OCI-LY7 (cell line): ENCODE measurements at regions not wholly inside any gene's neighbourhood (a gene's known extent, or its start where the extent isn't known, plus 50 kb on each side); places are given as distances from the start of the nearest gene placed in this dataset.

Source experiments
- BruUV-seq: library from RNA; stranded (reverse); fragments of 400-500 nt; replicated peaks from 2 replicates; lab custom pipeline; 2021; lab: Mats Ljungman, UMichigan
- CTCF ChIA-PET: fragments of 300-600 bp; sonication (Branson Sonifier 250); formaldehyde crosslinking; loops from one replicate; lab custom pipeline; 2022; ENCODE audit warnings: antibody characterized with exemption; ENCODE audit not compliant: unreplicated experiment; lab: Charles Lee
- POLR2A ChIA-PET: fragments of 300-600 bp; sonication (Branson Sonifier 250); formaldehyde crosslinking; loops from one replicate; lab custom pipeline; 2022; ENCODE audit warnings: antibody characterized with exemption; lab: Charles Lee
- DNase-seq: peaks from one replicate; pipeline ENCODE4 v3.0.0-alpha.2; 2015; ENCODE audit warnings: low spot score
- H2AFZ ChIP-seq: fragments of 200-600 bp; sonication (generic), shearing (Covaris generic); 2 replicates; pipeline ENCODE4 v1.6.1; 2014; ENCODE audit warnings: mild to moderate bottlenecking, antibody characterized with exemption, low read length, moderate library complexity
- H3K27ac ChIP-seq: fragments of 200-600 bp; sonication (generic); 2 replicates; pipeline ENCODE4 v1.5.1; 2014; ENCODE audit warnings: mixed run types, low read depth, mild to moderate bottlenecking, moderate library complexity, low read length, inconsistent platforms; ENCODE audit not compliant: poor library complexity, severe bottlenecking
- H3K36me3 ChIP-seq: fragments of 200-600 bp; sonication (generic); 2 replicates; pipeline ENCODE4 v1.6.1; 2014; ENCODE audit warnings: mild to moderate bottlenecking, antibody characterized with exemption, low read length, moderate library complexity, mixed read lengths; ENCODE audit not compliant: insufficient read depth
- H3K4me1 ChIP-seq: fragments of 200-600 bp; sonication (generic); 2 replicates; pipeline ENCODE4 v1.5.1; 2014; ENCODE audit warnings: mild to moderate bottlenecking, low read length; ENCODE audit not compliant: insufficient read depth, poor library complexity, severe bottlenecking
- H3K4me2 ChIP-seq: fragments of 200-600 bp; sonication (generic); 2 replicates; pipeline ENCODE4 v1.6.1; 2014; ENCODE audit warnings: mild to moderate bottlenecking, low read length
- H3K4me3 ChIP-seq: fragments of 200-600 bp; sonication (generic); 2 replicates; pipeline ENCODE4 v1.5.1; 2014; ENCODE audit warnings: mild to moderate bottlenecking, low read depth, low read length; ENCODE audit not compliant: poor library complexity, severe bottlenecking
- H3K79me2 ChIP-seq: fragments of 200-600 bp; sonication (generic); 2 replicates; pipeline ENCODE4 v1.6.1; 2016; ENCODE audit warnings: low read depth, mild to moderate bottlenecking, low read length, moderate library complexity, mixed read lengths; ENCODE audit not compliant: insufficient read depth
- H3K9me2 ChIP-seq: fragments of 200-600 bp; sonication (generic); 2 replicates; pipeline ENCODE4 v1.6.1; 2016; ENCODE audit warnings: mild to moderate bottlenecking, low read length, mixed read lengths; ENCODE audit not compliant: insufficient read depth
- H3K9me3 ChIP-seq: fragments of 200-600 bp; sonication (generic); 2 replicates; pipeline ENCODE4 v1.6.1; 2014; ENCODE audit warnings: mild to moderate bottlenecking, mixed run types, low read length, mixed read lengths
- H4K20me1 ChIP-seq: fragments of 200-600 bp; sonication (generic); 2 replicates; pipeline ENCODE4 v1.6.1; 2014; ENCODE audit warnings: mild to moderate bottlenecking, antibody characterized with exemption, low read length, moderate library complexity, mixed read lengths; ENCODE audit not compliant: insufficient read depth
- EZH2phosphoT487 ChIP-seq: fragments of 200-600 bp; sonication (generic); IDR thresholded peaks from 2 replicates; pipeline ENCODE4 v1.6.1; 2018; ENCODE audit warnings: low read depth, borderline replicate concordance, mild to moderate bottlenecking, mixed run types, antibody characterized with exemption, low read length, moderate library complexity, mixed read lengths
- intact Hi-C: fragments of 100-400 bp; cut with micrococcal nuclease; formaldehyde crosslinking; loops from one replicate; pipeline ENCODE4 v1.10.0; 2022; ENCODE audit not compliant: unreplicated experiment
- TF ChIP-seq, protein P1 (sequence below): fragments of 200-600 bp; sonication (generic); conservative IDR thresholded peaks from 2 replicates; pipeline ENCODE4 v1.5.1; 2014; ENCODE audit warnings: mild to moderate bottlenecking, antibody characterized with exemption, low read length, moderate library complexity, mixed read lengths

DNA sequence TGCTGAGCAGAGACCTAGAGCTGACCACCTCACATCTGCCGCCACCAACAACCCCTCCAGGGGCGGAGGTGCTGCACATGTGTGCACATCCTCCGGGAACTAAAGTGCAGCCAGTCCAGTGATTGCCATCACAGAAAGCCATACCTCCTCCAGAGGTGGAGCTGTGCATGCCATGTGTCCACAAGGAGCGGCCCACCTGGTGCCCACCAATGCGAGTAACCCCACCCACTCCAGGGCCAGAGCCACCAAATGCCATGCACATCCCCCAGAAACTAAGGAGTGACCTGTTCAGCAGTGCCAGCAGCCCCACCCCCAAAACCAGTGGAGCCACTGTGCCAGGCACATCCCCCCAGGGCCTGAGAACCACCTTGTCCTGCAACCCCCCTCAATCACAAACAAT is 557.9 kb downstream of the UQCRFS1 start:
- BruUV-seq, result no TSS peak
- DNase-seq, result no peak

DNA sequence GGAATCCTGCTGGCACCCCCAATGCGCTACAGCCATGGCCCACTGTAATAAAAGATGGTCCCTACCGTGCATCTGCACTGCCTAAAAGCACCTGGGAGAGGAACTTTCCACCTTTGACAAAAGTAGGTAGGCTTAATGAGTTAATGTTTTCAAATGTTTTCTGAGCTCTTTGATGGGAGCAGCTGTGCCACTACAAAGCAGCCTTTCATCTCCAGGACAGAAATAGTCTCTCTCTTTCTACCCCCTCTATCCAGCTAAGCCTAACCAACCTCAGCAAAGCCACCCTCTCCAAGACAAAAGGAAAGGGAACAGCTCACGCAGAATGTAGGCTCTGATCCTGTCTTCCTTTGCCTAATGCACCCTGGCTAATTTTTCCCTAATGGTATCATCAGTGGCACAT is 560.2 kb downstream of the UQCRFS1 start:
- Histone ChIP-seq H3K9me2 (no peaks in the 10 kb centered on the region), H3K4me3 (no peak overlapping the region), H3K36me3 (no peaks in the 10 kb centered on the region), H3K9me3 (no peaks in the 10 kb centered on the region), H2AFZ (no peak overlapping the region), H3K4me1 (no peaks in the 10 kb centered on the region), H4K20me1 (no peaks in the 10 kb centered on the region), H3K79me2 (no peaks in the 10 kb centered on the region), H3K27ac (no peak overlapping the region), H3K4me2 (no peak overlapping the region)
- intact Hi-C loops, result no loop called here
- CTCF ChIA-PET, result no interaction called here
- no peak for TF ChIP-seq EZH2phosphoT487
- TF ChIP-seq, protein P1, sequence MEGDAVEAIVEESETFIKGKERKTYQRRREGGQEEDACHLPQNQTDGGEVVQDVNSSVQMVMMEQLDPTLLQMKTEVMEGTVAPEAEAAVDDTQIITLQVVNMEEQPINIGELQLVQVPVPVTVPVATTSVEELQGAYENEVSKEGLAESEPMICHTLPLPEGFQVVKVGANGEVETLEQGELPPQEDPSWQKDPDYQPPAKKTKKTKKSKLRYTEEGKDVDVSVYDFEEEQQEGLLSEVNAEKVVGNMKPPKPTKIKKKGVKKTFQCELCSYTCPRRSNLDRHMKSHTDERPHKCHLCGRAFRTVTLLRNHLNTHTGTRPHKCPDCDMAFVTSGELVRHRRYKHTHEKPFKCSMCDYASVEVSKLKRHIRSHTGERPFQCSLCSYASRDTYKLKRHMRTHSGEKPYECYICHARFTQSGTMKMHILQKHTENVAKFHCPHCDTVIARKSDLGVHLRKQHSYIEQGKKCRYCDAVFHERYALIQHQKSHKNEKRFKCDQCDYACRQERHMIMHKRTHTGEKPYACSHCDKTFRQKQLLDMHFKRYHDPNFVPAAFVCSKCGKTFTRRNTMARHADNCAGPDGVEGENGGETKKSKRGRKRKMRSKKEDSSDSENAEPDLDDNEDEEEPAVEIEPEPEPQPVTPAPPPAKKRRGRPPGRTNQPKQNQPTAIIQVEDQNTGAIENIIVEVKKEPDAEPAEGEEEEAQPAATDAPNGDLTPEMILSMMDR, result no peak
- BruUV-seq, result no TSS peak
- POLR2A ChIA-PET, result interaction anchor here (0.6 kb wide), 1 partner anchor 1846 kb away, joined by 3 read pairs; no protein-coding TSS in a partner anchor
- DNase-seq, result no peak

More for the DNA sequence above, 557.9 kb downstream of the UQCRFS1 start:
- Histone ChIP-seq H4K20me1 (no peaks in the 10 kb centered on the region), H3K4me1 (no peaks in the 10 kb centered on the region), H3K4me2 (no peak overlapping the region), H3K79me2 (no peaks in the 10 kb centered on the region), H3K9me2 (no peaks in the 10 kb centered on the region), H3K36me3 (no peaks in the 10 kb centered on the region), H3K27ac (no peak overlapping the region), H3K4me3 (no peak overlapping the region), H2AFZ (no peak overlapping the region), H3K9me3 (no peaks in the 10 kb centered on the region)
- ChIA-PET CTCF (no interaction called here), POLR2A (no interaction called here)
- TF ChIP-seq EZH2phosphoT487, result no peak
- TF ChIP-seq, protein P1, result no peak
- intact Hi-C loops, result no loop called here

DNA sequence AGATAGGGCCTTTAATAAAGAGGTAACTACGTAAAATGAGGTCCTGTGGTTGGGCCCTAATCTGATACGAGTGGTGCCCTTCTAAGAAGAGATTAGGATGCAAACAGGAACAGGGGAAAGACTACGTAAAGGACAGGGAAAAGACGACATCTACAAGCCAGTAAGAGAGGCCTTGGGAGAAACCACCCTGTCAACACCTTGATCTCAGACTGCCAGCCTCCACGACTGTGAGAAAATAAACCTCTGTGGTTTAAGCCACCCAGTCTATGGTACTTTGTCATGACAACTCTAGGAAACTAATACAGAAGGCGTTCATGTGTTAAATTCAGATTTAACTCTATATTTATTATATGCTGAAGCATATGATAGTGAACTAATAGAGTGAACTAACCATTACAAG is 566.3 kb downstream of the UQCRFS1 start:
- no TSS peak for BruUV-seq
- H3K36me3 ChIP-seq, result no peaks in the 10 kb centered on the region
- intact Hi-C loops, result no loop called here
- no peak overlapping the region for H3K4me2 ChIP-seq
- H3K9me3 ChIP-seq, result no peaks in the 10 kb centered on the region
- no peaks in the 10 kb centered on the region for H3K9me2 ChIP-seq
- POLR2A ChIA-PET, result no interaction called here
- no peak for TF ChIP-seq EZH2phosphoT487
- TF ChIP-seq, protein P1, result no peak
- H3K4me1 ChIP-seq, result no peaks in the 10 kb centered on the region
- DNase-seq, result no peak
- no peak overlapping the region for H3K4me3 ChIP-seq
- CTCF ChIA-PET, result no interaction called here
- H3K27ac ChIP-seq, result no peak overlapping the region
- no peak overlapping the region for H2AFZ ChIP-seq
- no peaks in the 10 kb centered on the region for H4K20me1 ChIP-seq
- no peaks in the 10 kb centered on the region for H3K79me2 ChIP-seq
